ENCODE measurements at regions not wholly inside any gene's neighbourhood (a gene's known extent, or its start where the extent isn't known, plus 50 kb on each side); places are given as distances from the start of the nearest gene placed in this dataset.

DNA sequence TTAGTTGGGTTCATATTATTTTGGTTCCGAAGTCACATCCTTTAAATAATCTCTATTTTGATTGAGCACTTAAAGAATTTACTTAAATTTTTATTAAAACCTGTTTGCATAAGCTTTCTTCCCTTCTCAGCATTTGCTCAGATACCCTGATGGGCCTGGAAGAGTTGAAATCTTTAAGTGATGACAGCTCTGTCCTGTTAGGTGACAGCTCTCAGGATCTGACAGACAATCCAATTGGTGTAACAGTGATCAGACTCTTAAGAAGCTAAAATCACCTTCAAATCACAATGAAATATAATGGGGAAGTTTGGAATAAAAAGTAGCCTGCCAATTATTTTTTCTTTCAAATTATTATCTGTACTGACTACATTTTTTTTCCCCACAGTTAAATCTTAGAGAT, 284.4 kb downstream of the LMO7 start:
- TF ChIP-seq GATA3 (IDR thresholded peaks at IDR 0.05; ENCODE audit: low read depth, low read length) = no peak
- TF ChIP-seq GATA2 (IDR thresholded peaks at IDR 0.05; ENCODE audit: low read depth, low read length) = no peak
